Raji (cell line): ENCODE measurements at regions not wholly inside any gene's neighbourhood (a gene's known extent, or its start where the extent isn't known, plus 50 kb on each side); places are given as distances from the start of the nearest gene placed in this dataset.

Experiments
- POLR2A ChIP-seq: IDR thresholded peaks from 2 replicates; pipeline ENCODE4 v1.6.1; 2011; ENCODE audit warnings: low read depth, low read length, control low read depth; ENCODE audit not compliant: insufficient read depth

DNA sequence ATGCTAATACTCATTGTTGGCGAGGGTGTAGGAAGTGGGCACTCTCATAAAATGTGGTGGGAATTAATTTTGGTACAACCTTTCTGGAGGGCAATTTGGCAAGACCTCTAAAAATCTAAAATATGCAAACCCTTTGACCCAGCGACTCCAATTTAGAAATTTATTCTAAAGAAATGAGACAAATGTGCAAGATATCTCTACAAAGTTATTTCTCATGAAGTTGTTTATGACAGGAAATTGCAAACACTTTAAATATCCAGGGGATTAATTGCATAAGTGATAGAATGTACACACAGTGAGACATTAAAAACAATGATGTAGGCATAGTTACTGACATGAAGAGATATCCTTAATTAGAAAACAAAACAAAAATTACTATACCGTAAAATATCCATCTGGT, 246.3 kb upstream of the MAP3K1 start:
- no peak for TF ChIP-seq POLR2A

DNA sequence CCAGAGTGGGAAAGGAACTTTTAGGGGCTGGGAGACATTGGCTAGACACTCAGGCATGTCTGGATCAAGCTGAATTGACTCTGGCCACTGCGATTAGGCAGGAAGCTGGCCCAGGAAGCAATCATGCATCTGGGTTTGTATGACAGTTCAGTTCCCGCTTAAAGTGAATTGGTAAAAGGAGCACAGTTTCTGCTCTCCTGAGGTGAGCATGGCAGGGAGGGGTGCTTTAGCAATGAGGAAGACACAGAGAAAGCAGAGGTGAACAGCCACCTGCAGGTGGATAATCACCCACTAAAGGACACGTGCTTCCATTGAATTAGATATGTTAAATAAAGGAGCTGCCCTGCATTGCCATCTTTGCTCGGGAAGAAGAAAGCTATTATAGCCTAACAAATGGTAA, 248.1 kb upstream of the MAP3K1 start:
- TF ChIP-seq POLR2A: no peak

DNA sequence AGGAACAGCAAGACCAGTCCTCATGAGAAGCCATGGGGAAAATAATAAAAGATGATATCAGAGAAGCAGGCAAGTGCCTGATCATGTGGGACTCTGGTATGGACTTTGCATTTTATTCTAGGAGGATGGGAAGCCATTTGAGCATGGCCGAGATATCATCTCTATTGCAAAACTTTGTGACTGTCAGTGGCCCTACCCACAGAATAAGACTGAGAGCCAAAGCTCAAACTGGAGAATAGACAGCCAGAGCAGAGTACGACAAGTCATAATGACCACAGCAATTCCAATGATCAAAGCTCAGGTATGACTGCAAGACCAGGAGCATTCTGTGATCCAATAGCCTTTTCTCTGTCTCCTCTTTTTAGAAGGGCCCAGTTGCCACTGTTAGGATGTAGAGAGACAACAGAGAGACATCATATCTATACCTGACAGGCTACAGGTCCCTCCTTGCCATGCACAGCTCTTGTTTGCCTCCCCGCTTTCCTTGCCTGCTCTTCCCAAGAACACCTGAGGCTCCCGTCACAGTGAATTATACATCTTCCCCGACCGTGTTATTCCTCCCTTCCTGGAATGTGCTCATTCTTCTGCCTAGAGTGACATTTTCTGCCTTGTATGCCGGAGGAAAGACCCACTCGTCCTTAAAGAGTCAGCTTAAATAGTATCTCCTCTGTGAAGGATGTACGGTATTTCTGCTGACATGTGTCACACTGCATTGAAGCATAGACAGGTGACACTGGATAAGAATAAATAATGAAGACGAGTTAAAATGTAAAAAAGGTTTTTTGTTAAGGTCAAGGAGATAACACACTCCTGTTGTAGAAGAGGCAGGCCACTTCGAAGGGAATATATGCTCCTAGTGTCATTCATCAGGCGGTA, 248.7 kb upstream of the MAP3K1 start:
- no peak for TF ChIP-seq POLR2A

DNA sequence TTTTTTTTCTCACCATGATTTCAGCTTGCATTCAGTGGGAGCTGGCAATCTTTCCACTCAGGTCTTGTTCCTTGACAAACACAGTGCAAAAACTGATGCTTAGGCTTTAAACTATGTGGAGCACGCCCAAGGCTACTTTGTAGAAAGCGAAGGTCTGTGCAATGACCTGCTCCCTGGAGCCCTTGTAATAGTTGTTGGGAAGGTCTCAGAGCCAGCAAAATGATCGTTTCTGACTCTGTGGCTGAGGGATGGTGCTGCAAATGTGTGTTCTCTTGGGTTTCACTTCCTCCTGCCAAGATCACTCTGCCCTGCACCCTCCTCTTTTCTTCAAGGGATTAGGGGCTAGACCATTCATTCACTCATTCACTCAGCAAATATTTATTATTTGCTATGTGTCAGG, 249.7 kb upstream of the MAP3K1 start:
- TF ChIP-seq POLR2A: no peak

DNA sequence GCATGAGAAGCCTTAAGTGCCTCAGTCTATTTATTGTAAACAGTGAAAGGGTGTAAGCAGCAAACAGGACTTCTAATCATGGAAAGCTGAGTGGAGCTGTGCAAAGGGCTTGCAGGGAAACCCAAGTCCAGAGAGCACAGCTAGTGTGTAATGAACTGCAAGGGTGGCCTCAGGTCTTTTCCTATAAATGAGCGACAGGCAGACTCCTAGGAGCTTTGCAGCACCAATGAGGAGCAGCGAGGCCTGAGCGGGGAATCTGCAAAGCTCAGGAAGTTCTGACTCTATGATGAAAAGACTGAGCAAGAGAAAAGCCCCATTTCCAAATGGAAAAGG, 250.1 kb upstream of the MAP3K1 start:
- TF ChIP-seq POLR2A: no peak

DNA sequence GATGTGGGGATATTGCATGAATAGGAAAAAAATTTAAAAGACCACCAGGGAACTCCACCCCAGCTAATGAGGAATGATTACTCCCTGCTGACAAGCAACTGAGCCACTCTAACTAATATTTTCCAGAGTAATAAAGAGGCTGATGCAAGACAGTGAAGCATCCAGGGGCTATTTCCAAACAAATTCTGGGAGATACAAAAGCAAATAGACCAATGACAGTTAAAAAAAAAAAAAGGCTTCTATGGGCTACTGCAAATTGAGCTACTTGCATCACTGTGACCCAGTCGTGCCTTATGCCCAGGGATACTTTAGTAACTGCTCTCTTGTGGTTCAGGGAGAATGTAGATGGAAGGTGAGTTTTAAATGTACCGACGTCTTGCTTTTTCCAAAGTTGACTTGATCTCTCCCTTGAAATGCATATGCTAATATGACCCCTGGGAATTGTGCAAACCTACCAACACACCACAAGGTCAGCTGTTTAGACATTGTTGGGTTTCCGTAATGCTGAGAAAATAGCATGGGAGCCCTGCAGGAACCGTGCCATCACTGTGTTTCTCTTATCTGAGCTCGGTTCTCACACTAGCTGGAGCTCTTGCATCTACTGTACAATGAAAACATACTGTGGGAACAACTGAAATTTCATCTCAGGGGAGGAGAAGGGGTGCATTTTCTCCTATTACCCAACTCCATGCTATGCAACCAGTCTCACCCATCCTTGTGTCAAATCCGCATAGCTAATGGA, 250.6 kb upstream of the MAP3K1 start:
- TF ChIP-seq POLR2A: no peak

DNA sequence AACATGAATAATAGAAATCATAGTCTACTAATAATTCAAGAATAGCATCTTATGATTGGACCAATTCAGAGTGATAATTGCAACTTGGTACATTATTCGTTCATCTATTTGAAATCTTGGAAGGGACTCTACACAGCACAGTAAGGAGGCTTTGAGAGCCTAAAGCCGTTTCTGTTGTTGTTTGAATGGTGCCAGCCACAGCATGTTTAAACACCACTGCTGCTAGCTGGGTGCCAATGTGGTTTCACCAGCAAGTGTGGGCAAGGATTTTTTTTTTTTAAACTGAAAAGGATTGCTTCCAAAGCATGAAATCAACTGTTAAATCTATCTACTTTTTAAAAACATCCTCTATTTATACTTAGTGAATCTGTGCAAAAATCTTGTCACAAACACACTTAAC, 253.9 kb upstream of the MAP3K1 start:
- TF ChIP-seq POLR2A: no peak

DNA sequence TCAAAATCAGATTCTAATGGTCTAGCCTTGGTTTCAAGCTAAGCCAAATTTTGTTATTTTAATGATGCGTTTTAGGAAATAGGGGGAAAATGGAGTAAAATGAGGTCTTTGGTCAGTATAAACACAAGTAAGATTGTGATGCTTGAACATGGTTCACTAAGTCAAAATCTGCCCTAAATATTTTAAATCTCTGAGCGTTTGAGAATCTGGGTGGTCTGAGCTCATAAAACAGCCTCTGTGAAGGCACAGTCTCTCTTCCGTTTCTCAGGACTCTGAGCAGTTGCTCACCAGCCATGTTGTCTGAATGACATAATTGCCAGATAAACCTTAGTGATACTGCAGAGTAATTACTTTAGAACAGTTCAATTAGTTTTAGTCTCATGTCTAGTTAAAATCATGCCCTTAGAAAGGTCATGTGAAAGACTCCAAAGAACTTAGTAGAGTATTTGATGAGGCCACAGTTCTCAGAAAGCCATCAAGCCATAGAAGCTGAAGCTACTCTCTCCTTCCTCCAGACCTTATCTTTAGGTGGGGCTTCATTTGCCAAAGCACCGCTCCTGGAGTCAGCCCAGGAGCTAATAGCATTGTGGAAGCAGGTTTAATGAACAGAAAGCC, 257.1 kb upstream of the MAP3K1 start:
- TF ChIP-seq POLR2A: no peak

DNA sequence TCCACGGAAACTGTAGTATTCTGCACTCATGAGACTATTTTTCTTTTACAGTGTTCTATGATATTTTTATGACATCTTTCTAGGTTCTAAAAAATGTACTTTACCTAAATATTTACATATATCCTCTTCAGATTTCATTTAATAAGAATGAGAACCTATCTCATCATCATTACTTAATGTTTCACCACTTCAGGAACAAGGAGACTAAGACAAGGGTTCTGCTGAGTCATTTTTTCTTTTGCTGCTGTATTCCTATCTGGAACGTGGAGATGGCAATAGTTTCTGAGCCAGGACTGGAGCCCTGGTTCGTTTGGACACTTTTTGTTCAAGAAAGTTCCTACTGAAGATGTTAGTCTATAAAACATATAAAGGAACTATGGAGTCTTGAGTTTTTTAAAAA, 258.2 kb upstream of the MAP3K1 start:
- no peak for TF ChIP-seq POLR2A

DNA sequence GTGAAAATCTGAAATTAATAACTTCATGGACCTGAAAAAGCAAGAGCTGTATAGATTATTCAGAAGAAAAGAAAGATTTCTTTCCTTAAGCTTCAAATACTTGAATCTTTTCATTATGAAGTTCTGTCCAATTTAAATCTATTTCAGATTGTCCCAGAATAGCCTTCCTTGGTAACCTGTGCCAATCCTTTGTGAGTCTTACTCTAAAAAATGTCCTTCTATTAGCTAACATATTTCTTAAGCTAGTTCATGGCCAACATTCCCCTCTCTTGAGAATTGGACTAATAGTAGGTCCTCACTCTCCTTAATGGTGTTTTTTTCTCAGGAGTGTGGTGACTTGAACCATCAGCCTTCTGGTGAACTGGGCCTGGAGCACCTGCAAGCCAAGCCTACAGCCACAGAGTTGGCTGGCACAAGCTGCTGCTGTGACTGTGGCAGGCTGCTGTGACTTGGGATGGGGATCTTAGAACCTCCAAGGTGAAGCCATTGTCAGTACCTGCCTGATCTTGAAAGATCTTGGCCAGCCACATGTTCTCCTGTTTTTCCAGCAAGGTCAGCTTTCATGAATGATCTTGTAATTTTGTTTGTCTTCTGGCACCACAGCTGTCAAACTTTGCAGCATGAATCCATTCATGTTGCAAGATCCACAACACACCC, 262.6 kb upstream of the MAP3K1 start:
- TF ChIP-seq POLR2A: no peak

DNA sequence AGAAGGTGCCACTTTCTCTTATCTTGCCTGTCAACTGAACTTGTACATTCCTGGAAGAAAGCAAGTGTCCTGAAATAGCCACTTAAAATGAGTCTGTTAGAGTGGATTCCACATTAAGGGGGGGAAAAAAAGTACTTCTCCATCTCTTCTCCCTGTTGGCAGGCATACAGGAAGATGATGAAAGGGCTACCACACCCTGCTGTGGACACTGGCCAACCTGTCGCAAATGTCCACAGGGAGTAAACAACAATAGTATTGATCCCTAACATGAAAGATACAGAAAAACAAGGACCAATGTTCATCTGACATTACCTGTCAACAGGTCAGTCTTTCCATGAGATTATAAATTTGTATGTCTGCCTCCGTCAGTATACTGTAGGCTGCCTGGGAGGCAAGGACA, 265.1 kb upstream of the MAP3K1 start:
- TF ChIP-seq POLR2A: no peak

DNA sequence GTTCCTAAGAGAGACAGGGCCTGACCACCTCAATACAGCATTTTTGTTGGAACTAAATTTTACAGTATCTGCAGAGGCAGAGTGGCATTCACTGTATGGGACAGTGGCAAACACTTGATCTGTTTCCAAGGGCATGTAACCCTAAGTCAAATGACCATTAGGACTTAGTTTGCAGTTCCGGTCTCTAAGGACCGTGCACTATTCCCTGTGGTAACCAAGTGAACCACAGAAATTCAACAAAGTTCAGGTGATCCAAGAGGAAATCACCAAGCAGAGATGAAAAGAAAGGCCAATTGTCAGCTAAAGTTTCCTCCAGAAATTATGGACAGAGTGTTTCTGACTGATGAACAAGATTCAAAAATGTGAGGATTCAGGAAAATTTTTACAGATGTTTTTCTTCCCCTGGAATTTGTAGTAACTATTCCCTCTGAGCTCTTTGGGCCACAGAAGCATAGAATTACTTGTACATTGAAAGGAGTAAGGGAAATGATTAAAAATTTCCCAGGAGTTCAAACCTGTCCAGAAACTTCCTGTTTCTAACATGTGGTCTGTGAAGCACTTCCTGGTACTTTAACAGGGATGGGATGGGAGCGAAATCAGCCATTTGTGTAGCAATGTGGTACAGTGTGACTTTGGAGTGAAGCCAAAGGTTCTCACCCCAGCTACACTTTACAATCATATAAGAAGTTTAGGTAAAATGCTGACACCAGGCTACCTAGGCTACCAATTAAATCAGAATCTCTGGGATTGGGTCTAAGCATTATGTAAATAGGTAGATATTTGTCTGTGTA, 266.1 kb upstream of the MAP3K1 start:
- TF ChIP-seq POLR2A: no peak

DNA sequence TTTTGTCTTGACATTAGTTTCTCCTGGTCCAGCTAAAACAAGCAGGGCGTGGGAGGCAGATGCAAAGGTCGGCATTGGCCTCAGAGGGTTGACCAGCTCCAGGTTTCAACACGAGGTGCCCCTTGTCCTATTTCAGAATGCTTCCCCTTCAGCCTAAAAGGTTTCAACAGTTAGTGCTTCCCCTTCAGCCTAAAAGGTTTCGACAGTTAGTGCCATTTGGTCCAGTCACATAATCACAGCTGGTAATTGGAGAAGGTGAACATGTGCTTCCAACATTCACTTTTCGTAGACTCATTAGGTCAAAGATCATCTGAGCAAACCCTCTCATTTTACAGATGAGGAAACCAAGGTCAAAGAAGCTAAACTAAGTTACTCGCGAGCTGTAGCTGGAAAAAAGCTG, 270.3 kb upstream of the MAP3K1 start:
- no peak for TF ChIP-seq POLR2A

DNA sequence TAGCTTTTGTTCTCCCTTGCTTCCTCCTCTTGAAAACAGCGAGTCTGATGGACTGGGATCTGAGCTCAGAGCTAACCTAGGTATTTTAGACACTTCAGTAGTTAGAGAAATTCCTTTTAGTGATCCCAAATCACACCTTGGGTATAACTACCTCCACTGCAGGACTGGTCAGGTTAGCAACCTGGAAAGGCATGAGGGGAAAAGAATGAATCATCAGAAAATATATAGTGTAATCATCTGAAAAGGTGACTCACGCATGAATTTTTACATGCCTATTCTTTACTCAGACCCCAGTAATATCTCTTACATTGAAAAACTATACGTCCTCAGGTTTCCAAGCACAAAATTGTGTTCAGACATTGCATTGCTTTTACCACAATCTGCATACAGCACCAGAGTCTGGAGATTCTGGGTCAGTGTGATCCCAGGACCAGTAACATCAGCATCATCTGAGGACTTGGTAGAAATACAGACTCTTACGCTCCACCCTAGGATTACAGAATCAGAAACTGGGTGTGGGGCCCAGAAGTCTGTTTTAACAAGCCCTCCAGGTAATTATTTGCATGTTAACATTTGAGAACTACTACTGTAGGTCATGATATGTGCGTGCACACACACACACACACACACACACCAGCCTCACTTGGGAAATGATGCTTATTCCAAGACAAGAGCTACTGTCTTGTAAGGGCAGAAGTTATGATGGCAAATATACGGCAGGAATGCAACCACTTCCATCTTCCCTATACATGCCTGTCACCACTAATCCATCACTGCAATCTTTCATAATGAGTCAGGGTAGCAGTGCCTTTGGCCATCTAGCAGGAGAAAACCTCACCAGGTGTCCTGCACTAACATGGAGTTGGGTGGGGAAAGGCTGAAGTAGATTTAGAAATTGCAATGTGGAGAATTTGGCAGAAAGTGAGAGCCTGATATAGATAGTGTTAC, 271.6 kb upstream of the MAP3K1 start:
- TF ChIP-seq POLR2A: no peak

DNA sequence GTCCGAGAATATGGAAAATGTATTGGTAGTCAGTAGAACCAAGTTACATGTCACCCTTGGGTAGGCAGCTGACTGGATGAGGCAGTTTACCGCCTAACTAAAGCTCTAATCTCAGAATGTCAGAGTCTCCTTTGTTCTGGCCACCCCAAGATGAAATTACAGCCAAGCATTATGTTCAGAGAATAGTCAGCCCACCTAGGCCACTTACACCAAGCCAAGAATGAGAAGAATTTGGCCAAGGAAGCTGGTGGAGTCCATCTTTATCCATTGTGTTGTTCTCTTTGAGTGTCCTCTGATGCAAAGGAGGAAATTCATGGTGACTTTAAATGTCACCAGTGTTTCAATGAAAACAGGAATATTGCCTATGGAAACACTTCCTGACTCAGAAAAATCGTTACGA, 275.1 kb upstream of the MAP3K1 start:
- TF ChIP-seq POLR2A: no peak
